HG03457 (cell line): ENCODE measurements at regions not wholly inside any gene's neighbourhood (a gene's known extent, or its start where the extent isn't known, plus 50 kb on each side); places are given as distances from the start of the nearest gene placed in this dataset.
"Not testable (repeated sequence)": the region's sequence is repeated elsewhere in the genome, so short reads cannot be mapped to it uniquely, and the experiment has no call there.

Source experiments
- ATAC-seq: cut with Tn5 transposase; IDR thresholded peaks from one replicate; pipeline ENCODE4 v1.9.1; 2021; ENCODE audit warnings: moderate number of reproducible peaks; ENCODE audit not compliant: unreplicated experiment

- ATAC-seq = no peak
These were observed 258.8 kb downstream of the XPNPEP1 start for GRCh38 chr10:109664554-109664953.

GRCh38 chr10:109663122-109663521 lies 260.2 kb downstream of the XPNPEP1 start:
- no peak for ATAC-seq

- ATAC-seq = not testable (repeated sequence)
These were observed 270.7 kb downstream of the XPNPEP1 start for GRCh38 chr10:109652612-109653011.

GRCh38 chr10:109650228-109650627 lies 273.1 kb downstream of the XPNPEP1 start:
- ATAC-seq = no peak

- no peak for ATAC-seq
These were observed 275.7 kb downstream of the XPNPEP1 start for GRCh38 chr10:109647627-109648026.

- no peak for ATAC-seq
These were observed 289.5 kb downstream of the XPNPEP1 start for GRCh38 chr10:109633846-109634245.

- not testable (repeated sequence) for ATAC-seq
These were observed 290.3 kb downstream of the XPNPEP1 start for GRCh38 chr10:109633017-109633416.

GRCh38 chr10:109624939-109625338 lies 298.4 kb downstream of the XPNPEP1 start:
- ATAC-seq = no peak

- no peak for ATAC-seq
These were observed 300.7 kb downstream of the XPNPEP1 start for GRCh38 chr10:109622566-109622965.

- no peak for ATAC-seq
These were observed 302.9 kb downstream of the XPNPEP1 start for GRCh38 chr10:109620396-109620795.

- no peak for ATAC-seq
These were observed 303.4 kb downstream of the XPNPEP1 start for GRCh38 chr10:109619914-109620313.

- no peak for ATAC-seq
These were observed 304.6 kb downstream of the XPNPEP1 start for GRCh38 chr10:109618748-109619147.

GRCh38 chr10:109618301-109618700 lies 305.0 kb downstream of the XPNPEP1 start:
- ATAC-seq = no peak

GRCh38 chr10:109616359-109616980 lies 306.8 kb downstream of the XPNPEP1 start:
- no peak for ATAC-seq

GRCh38 chr10:109595356-109595755 lies 328.0 kb downstream of the XPNPEP1 start:
- ATAC-seq = not testable (repeated sequence)

- ATAC-seq = no peak
These were observed 329.6 kb downstream of the XPNPEP1 start for GRCh38 chr10:109593682-109594081.

GRCh38 chr10:109592391-109592790 lies 330.9 kb downstream of the XPNPEP1 start:
- no peak for ATAC-seq

GRCh38 chr10:109591601-109592000 lies 331.7 kb downstream of the XPNPEP1 start:
- ATAC-seq = no peak

GRCh38 chr10:109588259-109588658 lies 335.1 kb downstream of the XPNPEP1 start:
- no peak for ATAC-seq

- ATAC-seq = no peak
These were observed 335.9 kb downstream of the XPNPEP1 start for GRCh38 chr10:109587366-109587765.

- ATAC-seq = no peak
These were observed 366.9 kb downstream of the XPNPEP1 start for GRCh38 chr10:109556399-109556798.

- ATAC-seq = not testable (repeated sequence)
These were observed 381.2 kb downstream of the XPNPEP1 start for GRCh38 chr10:109542050-109542603.

GRCh38 chr10:109534193-109534592 lies 389.1 kb downstream of the XPNPEP1 start:
- no peak for ATAC-seq
